GM20000 (cell line): ENCODE measurements at regions not wholly inside any gene's neighbourhood (a gene's known extent, or its start where the extent isn't known, plus 50 kb on each side); places are given as distances from the start of the nearest gene placed in this dataset.

Experiments
- DNase-seq: peaks from one replicate; pipeline ENCODE4 v3.0.0; 2012; ENCODE audit warnings: low spot score
- CTCF ChIP-seq: IDR thresholded peaks from 2 replicates; pipeline ENCODE4 v1.5.1; 2012; ENCODE audit warnings: mild to moderate bottlenecking, control low read depth; ENCODE audit errors: extremely low read depth, missing control alignments

GRCh38 chr2:129780316-129781270, 198.9 kb upstream of the RAB6C start:
- DNase-seq, result no peak
- no peak for TF ChIP-seq CTCF

DNA sequence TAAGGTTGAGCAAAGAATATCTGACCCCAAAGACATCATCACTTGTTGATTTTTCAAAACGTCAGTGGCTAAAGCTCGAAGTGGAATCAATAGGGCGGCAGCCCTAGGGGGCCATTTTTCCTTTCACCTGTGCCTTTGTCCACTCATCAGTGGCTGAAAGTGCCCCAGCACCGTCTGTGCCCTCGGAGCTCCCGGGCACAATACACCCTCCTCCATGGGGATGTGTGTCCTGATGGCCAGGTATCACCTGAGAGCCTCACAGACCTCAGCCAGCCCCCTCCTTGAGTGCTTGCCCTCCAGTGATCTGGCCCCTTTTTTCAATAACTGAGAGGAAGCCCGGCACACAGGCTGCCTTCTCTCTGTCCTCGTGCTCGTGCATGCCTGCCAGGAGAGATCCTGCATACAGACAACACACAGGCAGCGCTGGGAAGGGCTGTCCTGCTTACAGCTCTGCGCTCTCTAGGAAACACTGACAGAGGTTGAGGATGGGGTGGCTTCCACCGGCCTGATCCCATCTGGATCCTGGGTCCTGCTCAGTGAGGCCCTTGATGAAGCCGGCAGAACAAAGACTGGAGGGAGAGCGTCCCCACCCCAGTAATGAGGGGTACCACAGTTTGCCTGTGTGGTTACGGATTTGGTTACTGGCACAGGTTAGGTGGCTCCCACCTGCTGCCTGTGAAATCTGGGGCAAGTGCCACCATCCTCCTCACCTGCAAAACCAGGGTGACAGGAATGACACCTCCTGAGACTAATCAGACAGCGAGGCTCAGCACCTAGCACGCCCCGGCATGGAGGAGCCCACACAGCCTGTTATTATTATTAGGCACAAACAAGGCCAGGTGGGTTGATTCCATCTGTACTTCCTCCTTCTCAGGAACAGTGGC, 197.5 kb upstream of the RAB6C start:
- no peak for DNase-seq

DNA sequence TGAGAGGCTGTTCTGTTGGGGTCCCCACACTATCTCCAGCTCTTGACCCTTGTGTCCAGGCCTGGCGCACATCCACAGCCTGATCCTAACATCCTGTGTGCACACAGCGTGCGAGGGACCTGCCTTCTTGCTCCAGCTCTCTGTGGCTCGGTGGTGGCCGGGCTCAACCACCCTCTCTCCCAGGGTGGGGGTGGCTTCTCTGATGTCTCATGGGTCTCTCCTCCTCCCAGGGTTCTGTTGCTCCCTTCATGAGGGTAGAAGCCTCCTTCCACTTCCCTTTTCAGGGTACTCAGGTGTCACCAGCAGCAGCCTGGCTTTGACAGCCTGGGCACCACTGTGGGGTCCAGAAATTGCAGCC, 196.9 kb upstream of the RAB6C start:
- no peak for DNase-seq
- no peak for TF ChIP-seq CTCF

More for the DNA sequence above, 197.5 kb upstream of the RAB6C start:
- TF ChIP-seq CTCF, result no peak

DNA sequence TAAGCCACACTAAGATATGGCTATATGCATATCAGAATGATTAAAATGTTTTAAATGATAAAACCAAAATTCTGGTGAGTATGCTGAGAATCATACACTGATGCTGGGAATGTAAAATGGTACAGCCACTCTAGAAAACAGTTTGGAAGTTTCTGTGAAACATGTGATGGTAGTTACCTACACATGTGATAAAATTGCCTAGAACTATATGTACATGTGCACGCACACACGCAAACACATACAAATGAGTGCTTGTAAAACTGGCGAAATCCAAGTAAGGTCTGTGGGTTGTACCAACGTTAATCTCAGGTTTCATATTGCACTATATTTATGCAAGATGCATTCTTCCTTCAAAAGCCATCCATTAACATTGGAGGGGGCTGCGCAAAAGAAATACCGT, 195.0 kb upstream of the RAB6C start:
- no peak for DNase-seq
- TF ChIP-seq CTCF, result no peak

DNA sequence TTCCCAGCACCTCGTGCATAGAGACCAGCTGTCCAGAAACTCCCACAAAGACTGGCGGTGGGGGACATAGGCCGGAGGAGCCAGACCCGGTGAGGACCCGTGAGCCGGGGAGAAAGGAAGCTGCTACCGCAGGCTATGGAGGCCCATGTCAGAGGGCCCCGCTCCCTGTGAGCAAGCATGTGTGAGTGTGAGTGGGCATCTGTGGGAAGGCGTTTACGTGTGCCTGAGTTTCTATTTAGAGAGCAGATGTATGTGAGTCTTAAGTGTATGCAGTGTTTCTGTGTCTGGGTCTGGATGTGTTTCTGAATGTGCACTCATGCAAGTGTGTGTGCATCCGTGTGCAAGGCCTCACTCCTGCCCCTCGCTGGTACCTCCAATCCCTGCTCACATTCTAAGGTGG, 187.8 kb upstream of the RAB6C start:
- DNase-seq, result no peak
- TF ChIP-seq CTCF, result no peak

GRCh38 chr2:129793431-129793902, 186.0 kb upstream of the RAB6C start:
- no peak for DNase-seq
- no peak for TF ChIP-seq CTCF

DNA sequence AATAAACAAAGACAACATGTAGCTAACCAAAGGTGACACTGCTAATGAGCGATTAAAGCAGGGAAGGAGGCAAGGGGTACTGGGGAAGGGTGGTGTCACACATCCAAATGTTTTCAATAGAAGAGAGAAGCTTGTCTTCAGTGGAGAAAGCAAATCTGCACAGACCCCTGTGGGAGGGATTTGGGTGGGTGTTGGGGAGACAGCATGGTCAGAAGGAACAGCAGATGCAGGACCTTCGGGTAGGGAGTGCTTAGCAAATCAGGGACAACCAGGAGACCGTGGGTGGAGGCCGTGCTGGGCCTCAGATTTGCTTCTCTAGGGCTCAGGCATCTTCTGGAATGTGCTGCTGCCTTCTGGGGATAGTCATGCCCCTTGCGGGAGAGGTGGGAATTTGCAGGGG, 185.3 kb upstream of the RAB6C start:
- TF ChIP-seq CTCF, result no peak

More for the DNA sequence above, 185.3 kb upstream of the RAB6C start:
- DNase-seq, result no peak
